Neural cell (in vitro differentiated cells): ENCODE measurements at regions not wholly inside any gene's neighbourhood (a gene's known extent, or its start where the extent isn't known, plus 50 kb on each side); places are given as distances from the start of the nearest gene placed in this dataset.

ENCODE experiments used
- H2AFZ ChIP-seq: fragments of 200-600, 300-800 bp; sonication (generic), shearing (Covaris generic); 2 replicates; pipeline ENCODE4 v1.6.0; 2014; ENCODE audit warnings: low read depth, mild to moderate bottlenecking, antibody characterized with exemption, low read length, moderate library complexity
- H3F3A ChIP-seq: fragments of 200-600 bp; shearing (Covaris generic); 2 replicates; pipeline ENCODE4 v1.6.1; 2016; ENCODE audit warnings: mild to moderate bottlenecking, moderate library complexity, mixed read lengths, antibody characterized with exemption, low read length; ENCODE audit not compliant: insufficient read depth, poor library complexity, severe bottlenecking
- H3K27ac ChIP-seq: fragments of 200-600, 300-800 bp; sonication (generic), shearing (Covaris generic); 2 replicates; pipeline ENCODE4 v1.5.1; 2014; ENCODE audit warnings: mild to moderate bottlenecking, low read length, moderate library complexity
- H3K27me3 ChIP-seq: fragments of 300-800, 200-600 bp; sonication (generic), shearing (Covaris generic); 2 replicates; pipeline ENCODE4 v1.6.0; 2014; ENCODE audit warnings: mild to moderate bottlenecking, low read depth, low read length, moderate library complexity; ENCODE audit not compliant: insufficient read depth
- H3K36me3 ChIP-seq: fragments of 300-800, 200-600 bp; sonication (generic), shearing (Covaris generic); 2 replicates; pipeline ENCODE4 v1.5.1; 2014; ENCODE audit warnings: mild to moderate bottlenecking, antibody characterized with exemption, low read length, moderate library complexity; ENCODE audit not compliant: insufficient read depth
- H3K4me2 ChIP-seq: fragments of 300-800, 200-600 bp; sonication (generic), shearing (Covaris generic); 2 replicates; pipeline ENCODE4 v1.6.0; 2014; ENCODE audit warnings: mild to moderate bottlenecking, low read length
- H3K4me3 ChIP-seq: fragments of 300-800, 200-600 bp; sonication (generic), shearing (Covaris generic); 2 replicates; pipeline ENCODE4 v1.5.1; 2014; ENCODE audit warnings: mild to moderate bottlenecking, low read length, moderate library complexity
- H3K79me2 ChIP-seq: fragments of 200-600 bp; shearing (Covaris generic); replicated peaks from 2 replicates; pipeline ENCODE4 v1.6.0; 2014; ENCODE audit warnings: mild to moderate bottlenecking, low read length, moderate library complexity; ENCODE audit not compliant: insufficient read depth
- H3K9ac ChIP-seq: fragments of 300-800, 200-600 bp; sonication (generic), shearing (Covaris generic); 2 replicates; pipeline ENCODE4 v1.6.1; 2016; ENCODE audit warnings: mild to moderate bottlenecking, low read length, mixed read lengths
- H3K9me2 ChIP-seq: fragments of 200-600 bp; shearing (Covaris generic); 2 replicates; pipeline ENCODE4 v1.6.1; 2016; ENCODE audit warnings: mild to moderate bottlenecking, low read length, mixed read lengths; ENCODE audit not compliant: insufficient read depth
- H3K9me3 ChIP-seq: fragments of 200-600, 300-800 bp; sonication (generic), shearing (Covaris generic); 2 replicates; pipeline ENCODE4 v1.6.1; 2016; ENCODE audit warnings: mild to moderate bottlenecking, mixed run types, low read length, moderate library complexity, mixed read lengths
- H4K20me1 ChIP-seq: fragments of 200-600 bp; shearing (Covaris generic); 2 replicates; pipeline ENCODE4 v1.6.1; 2016; ENCODE audit warnings: mild to moderate bottlenecking, mixed run types; ENCODE audit not compliant: insufficient read depth
- EP300 ChIP-seq: fragments of 450-650 bp; conservative IDR thresholded peaks from 2 replicates; pipeline ENCODE4 v1.6.1; 2014; ENCODE audit warnings: antibody characterized with exemption, mild to moderate bottlenecking, moderate library complexity; ENCODE audit not compliant: poor library complexity, severe bottlenecking
- EZH2 ChIP-seq: fragments of 200-600, 300-800 bp; shearing (Covaris generic), sonication (generic); IDR thresholded peaks from 2 replicates; pipeline ENCODE4 v1.6.1; 2014; ENCODE audit warnings: antibody characterized with exemption, low read length, borderline replicate concordance, mild to moderate bottlenecking; ENCODE audit not compliant: insufficient read depth, poor library complexity, severe bottlenecking
- MXI1 ChIP-seq: fragments of 450-650 bp; conservative IDR thresholded peaks from 2 replicates; pipeline ENCODE4 v1.6.1; 2014; ENCODE audit warnings: antibody characterized with exemption, mild to moderate bottlenecking; ENCODE audit not compliant: poor library complexity, severe bottlenecking
- POLR2AphosphoS5 ChIP-seq: IDR thresholded peaks from 2 replicates; pipeline ENCODE4 v1.6.1; 2012
- RAD21 ChIP-seq: fragments of 450-650 bp; conservative IDR thresholded peaks from 2 replicates; pipeline ENCODE4 v1.6.1; 2014; ENCODE audit warnings: antibody characterized with exemption, mild to moderate bottlenecking, moderate library complexity
- SMC3 ChIP-seq: fragments of 450-650 bp; conservative IDR thresholded peaks from 2 replicates; pipeline ENCODE4 v1.6.1; 2014; ENCODE audit warnings: antibody characterized with exemption, mild to moderate bottlenecking, moderate library complexity; ENCODE audit not compliant: poor library complexity
- TAF1 ChIP-seq: IDR thresholded peaks from 2 replicates; pipeline ENCODE4 v1.6.1; 2012; ENCODE audit warnings: low read depth
- TF ChIP-seq, protein P1 (sequence below): IDR thresholded peaks from 2 replicates; pipeline ENCODE4 v1.6.1; 2012; ENCODE audit warnings: borderline replicate concordance
- TF ChIP-seq, protein P2 (sequence below): fragments of 450-650 bp; IDR thresholded peaks from 2 replicates; pipeline ENCODE4 v1.5.1; 2014; ENCODE audit warnings: antibody characterized with exemption, mild to moderate bottlenecking, moderate library complexity; ENCODE audit not compliant: poor library complexity, severe bottlenecking

DNA sequence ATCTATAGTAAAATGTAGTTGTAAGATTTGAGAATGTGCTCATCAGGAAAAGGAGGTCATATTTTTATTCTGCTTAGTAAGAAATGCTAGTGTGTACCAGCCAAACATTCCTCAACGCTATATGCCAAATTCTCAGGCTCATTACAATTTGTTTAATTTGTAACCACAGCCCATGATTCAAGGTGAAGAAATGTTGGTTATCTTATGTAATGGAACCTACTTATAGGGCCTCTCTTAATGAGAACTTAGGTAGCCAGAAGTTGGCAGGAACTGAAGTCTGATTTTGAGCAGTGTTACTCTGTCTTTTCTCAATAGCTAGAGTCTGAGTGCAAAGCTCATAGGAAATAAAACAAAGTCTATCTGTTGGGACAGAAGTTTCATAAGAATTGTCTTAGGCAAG lies 595.0 kb downstream of the GLUD2 start:
- H3K79me2 ChIP-seq: no peaks in the 10 kb centered on the region
- H3K4me2 ChIP-seq: no peak overlapping the region
- no peak overlapping the region for H2AFZ ChIP-seq
- no peaks in the 10 kb centered on the region for H3F3A ChIP-seq
- no peak overlapping the region for H3K4me3 ChIP-seq
- TF ChIP-seq EP300 (no peak), TAF1 (no peak), EZH2 (no peak), MXI1 (no peak), RAD21 (no peak)
- TF ChIP-seq, protein P1, sequence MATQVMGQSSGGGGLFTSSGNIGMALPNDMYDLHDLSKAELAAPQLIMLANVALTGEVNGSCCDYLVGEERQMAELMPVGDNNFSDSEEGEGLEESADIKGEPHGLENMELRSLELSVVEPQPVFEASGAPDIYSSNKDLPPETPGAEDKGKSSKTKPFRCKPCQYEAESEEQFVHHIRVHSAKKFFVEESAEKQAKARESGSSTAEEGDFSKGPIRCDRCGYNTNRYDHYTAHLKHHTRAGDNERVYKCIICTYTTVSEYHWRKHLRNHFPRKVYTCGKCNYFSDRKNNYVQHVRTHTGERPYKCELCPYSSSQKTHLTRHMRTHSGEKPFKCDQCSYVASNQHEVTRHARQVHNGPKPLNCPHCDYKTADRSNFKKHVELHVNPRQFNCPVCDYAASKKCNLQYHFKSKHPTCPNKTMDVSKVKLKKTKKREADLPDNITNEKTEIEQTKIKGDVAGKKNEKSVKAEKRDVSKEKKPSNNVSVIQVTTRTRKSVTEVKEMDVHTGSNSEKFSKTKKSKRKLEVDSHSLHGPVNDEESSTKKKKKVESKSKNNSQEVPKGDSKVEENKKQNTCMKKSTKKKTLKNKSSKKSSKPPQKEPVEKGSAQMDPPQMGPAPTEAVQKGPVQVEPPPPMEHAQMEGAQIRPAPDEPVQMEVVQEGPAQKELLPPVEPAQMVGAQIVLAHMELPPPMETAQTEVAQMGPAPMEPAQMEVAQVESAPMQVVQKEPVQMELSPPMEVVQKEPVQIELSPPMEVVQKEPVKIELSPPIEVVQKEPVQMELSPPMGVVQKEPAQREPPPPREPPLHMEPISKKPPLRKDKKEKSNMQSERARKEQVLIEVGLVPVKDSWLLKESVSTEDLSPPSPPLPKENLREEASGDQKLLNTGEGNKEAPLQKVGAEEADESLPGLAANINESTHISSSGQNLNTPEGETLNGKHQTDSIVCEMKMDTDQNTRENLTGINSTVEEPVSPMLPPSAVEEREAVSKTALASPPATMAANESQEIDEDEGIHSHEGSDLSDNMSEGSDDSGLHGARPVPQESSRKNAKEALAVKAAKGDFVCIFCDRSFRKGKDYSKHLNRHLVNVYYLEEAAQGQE: no peak
- TF ChIP-seq, protein P2, sequence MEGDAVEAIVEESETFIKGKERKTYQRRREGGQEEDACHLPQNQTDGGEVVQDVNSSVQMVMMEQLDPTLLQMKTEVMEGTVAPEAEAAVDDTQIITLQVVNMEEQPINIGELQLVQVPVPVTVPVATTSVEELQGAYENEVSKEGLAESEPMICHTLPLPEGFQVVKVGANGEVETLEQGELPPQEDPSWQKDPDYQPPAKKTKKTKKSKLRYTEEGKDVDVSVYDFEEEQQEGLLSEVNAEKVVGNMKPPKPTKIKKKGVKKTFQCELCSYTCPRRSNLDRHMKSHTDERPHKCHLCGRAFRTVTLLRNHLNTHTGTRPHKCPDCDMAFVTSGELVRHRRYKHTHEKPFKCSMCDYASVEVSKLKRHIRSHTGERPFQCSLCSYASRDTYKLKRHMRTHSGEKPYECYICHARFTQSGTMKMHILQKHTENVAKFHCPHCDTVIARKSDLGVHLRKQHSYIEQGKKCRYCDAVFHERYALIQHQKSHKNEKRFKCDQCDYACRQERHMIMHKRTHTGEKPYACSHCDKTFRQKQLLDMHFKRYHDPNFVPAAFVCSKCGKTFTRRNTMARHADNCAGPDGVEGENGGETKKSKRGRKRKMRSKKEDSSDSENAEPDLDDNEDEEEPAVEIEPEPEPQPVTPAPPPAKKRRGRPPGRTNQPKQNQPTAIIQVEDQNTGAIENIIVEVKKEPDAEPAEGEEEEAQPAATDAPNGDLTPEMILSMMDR: no peak
- no peaks in the 10 kb centered on the region for H3K9me3 ChIP-seq
- H3K27ac ChIP-seq: no peak overlapping the region
- H3K36me3 ChIP-seq: no peaks in the 10 kb centered on the region
- H3K9ac ChIP-seq: no peak overlapping the region
- H4K20me1 ChIP-seq: no peaks in the 10 kb centered on the region
- H3K27me3 ChIP-seq: no peaks in the 10 kb centered on the region
- H3K9me2 ChIP-seq: no peaks in the 10 kb centered on the region

DNA sequence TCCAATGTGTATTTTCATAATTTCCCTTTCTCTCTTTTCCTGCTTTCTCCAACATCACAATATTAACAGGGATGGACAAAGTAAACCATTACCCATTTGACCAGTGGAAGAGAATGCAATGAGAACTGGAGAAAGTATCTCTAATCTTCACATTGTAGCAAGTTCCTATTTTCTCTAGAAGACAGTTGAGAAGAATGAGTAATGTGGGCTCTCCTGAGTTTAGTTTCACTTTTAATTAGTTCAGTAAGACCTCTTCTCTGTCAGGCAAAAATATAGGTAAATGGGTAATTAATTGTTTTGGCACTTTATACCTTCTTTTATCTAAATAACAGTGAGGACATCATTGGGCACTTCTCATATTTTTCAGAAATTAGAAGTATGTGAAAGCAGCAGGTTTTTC lies 602.0 kb downstream of the GLUD2 start:
- no peaks in the 10 kb centered on the region for H3K27me3 ChIP-seq

More for the DNA sequence above, 602.0 kb downstream of the GLUD2 start:
- no peaks in the 10 kb centered on the region for H3K79me2 ChIP-seq
- TF ChIP-seq POLR2AphosphoS5 (no peak), RAD21 (no peak), SMC3 (no peak), EZH2 (no peak), TAF1 (no peak), MXI1 (no peak), EP300 (no peak)
- TF ChIP-seq, protein P1: no peak
- TF ChIP-seq, protein P2: no peak
- no peaks in the 10 kb centered on the region for H3K36me3 ChIP-seq
- no peak overlapping the region for H3K4me2 ChIP-seq
- H3K9me3 ChIP-seq: no peaks in the 10 kb centered on the region
- H3K4me3 ChIP-seq: no peak overlapping the region
- H3K9ac ChIP-seq: no peak overlapping the region
- H3F3A ChIP-seq: no peaks in the 10 kb centered on the region
- H3K27ac ChIP-seq: no peak overlapping the region
- H2AFZ ChIP-seq: no peak overlapping the region
- H3K9me2 ChIP-seq: no peaks in the 10 kb centered on the region
- no peaks in the 10 kb centered on the region for H4K20me1 ChIP-seq
